ENCODE measurements at regions not wholly inside any gene's neighbourhood (a gene's known extent, or its start where the extent isn't known, plus 50 kb on each side); places are given as distances from the start of the nearest gene placed in this dataset.

DNA sequence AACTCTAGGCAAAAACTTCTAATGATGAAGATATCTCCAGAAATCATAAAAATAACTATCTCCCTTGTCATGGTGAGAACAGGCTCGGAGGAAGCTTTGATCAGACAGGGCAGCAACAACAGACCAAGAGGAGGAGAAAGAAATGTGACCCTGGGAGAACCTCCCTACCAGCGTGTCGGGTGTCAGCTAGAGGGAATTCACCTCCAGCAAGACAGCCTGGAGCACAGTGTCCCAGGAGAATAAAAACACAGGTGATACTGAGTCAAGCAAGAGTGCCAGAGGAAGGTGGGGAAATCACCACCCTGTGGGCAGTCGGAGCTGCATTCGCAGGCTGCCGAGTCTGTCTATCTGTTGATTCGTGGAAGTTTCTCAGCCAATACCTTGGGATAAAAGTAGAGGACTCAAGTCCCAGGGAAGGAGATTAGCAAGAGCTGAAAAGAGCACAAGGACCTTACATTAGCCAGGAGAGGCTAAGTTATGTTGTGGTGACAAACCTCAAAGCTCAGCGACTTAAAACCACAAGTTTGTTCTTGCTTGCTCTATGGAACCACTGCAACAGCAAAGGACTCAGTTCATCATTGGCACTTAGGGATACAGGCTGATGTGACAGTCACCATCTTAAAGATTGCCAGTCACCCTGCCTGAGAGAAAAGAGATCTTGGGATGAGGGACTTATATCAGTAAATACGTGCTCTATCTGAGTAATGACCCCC lies 598.3 kb downstream of the CCDC171 start:
- H3K27ac Mint-ChIP-seq: no peak overlapping the region
- H3K36me3 ChIP-seq: no peaks in the 10 kb centered on the region
- H3K9me3 ChIP-seq (ENCODE audit: low read depth): no peaks in the 10 kb centered on the region
- H3K27me3 ChIP-seq: peaks cover 32% of the 10 kb centered on the region
- no peaks in the 10 kb centered on the region for H3K36me3 Mint-ChIP-seq
- no peak overlapping the region for H3K9ac ChIP-seq
- H3K27me3 Mint-ChIP-seq (ENCODE audit: insufficient read depth, low read depth): peaks cover 16% of the 10 kb centered on the region
- peaks cover 22% of the 10 kb centered on the region for H3K4me1 ChIP-seq
- peaks cover 57% of the 10 kb centered on the region for H3K4me1 Mint-ChIP-seq
- H3K79me2 ChIP-seq (ENCODE audit: low read depth): no peaks in the 10 kb centered on the region
- H3F3A ChIP-seq (ENCODE audit: low read depth): peaks cover 5% of the 10 kb centered on the region
- H3K4me2 ChIP-seq: no peak overlapping the region
- H3K4me3 ChIP-seq: no peak overlapping the region
- H3K9me3 Mint-ChIP-seq: peaks cover 3% of the 10 kb centered on the region
- no peak overlapping the region for H2AFZ ChIP-seq (replicated peaks)
- DNase-seq (ENCODE audit: low spot score): no peak
- H3K4me3 Mint-ChIP-seq: no peak overlapping the region
- H4K20me1 ChIP-seq (ENCODE audit: low read depth): no peaks in the 10 kb centered on the region
- TF ChIP-seq, protein P1, sequence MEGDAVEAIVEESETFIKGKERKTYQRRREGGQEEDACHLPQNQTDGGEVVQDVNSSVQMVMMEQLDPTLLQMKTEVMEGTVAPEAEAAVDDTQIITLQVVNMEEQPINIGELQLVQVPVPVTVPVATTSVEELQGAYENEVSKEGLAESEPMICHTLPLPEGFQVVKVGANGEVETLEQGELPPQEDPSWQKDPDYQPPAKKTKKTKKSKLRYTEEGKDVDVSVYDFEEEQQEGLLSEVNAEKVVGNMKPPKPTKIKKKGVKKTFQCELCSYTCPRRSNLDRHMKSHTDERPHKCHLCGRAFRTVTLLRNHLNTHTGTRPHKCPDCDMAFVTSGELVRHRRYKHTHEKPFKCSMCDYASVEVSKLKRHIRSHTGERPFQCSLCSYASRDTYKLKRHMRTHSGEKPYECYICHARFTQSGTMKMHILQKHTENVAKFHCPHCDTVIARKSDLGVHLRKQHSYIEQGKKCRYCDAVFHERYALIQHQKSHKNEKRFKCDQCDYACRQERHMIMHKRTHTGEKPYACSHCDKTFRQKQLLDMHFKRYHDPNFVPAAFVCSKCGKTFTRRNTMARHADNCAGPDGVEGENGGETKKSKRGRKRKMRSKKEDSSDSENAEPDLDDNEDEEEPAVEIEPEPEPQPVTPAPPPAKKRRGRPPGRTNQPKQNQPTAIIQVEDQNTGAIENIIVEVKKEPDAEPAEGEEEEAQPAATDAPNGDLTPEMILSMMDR (IDR thresholded peaks at IDR 0.05): no peak
- TF ChIP-seq EZH2 (IDR thresholded peaks at IDR 0.05): no peak
- H3K27ac ChIP-seq: no peak overlapping the region

DNA sequence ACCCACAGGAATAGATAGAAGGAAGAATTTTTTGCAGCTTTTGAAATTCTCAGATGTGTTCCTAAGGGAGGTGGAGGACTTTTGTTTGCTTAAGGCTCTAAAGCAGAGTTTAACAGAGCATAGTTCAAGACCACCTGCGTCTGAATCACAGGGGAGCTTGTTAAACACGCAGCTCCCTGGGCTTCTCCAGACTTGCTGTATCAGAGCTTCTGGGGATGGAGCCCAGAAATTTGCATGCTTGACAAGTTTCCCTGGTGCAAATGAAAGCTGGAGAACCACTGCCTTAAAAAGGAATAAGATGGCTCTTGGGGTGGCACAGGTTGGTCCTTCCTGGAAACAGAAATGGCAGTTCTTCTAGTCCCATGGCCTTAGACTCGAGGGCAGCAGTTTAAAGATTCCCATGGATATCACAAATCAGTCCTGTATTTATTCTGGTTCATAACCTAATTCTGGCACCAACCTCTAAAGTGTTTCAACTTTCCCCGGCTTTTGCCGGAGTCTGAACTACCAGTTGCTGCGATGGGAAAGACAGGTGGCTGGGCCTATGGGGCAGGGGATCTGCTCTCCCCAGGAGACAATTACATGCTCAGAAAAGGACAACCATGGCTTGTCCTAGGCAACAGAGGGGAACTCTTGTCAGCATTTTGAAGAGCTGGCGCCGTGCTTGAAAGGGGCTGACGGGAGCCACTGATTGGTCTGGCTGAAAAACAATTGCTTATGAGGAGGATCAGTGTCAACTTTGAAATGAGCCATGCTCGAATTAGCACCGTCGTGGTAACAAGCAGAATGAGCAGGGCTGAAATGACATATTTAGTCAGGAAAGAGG lies 599.6 kb downstream of the CCDC171 start:
- Histone ChIP-seq H3K4me3 (no peak overlapping the region), H3K27ac (no peak overlapping the region), H3K9me3 (ENCODE audit: low read depth) (no peaks in the 10 kb centered on the region), H3K4me1 (peaks cover 17% of the 10 kb centered on the region), H2AFZ (replicated peaks) (no peak overlapping the region), H4K20me1 (ENCODE audit: low read depth) (no peaks in the 10 kb centered on the region), H3F3A (ENCODE audit: low read depth) (no peaks in the 10 kb centered on the region), H3K27me3 (peaks cover 32% of the 10 kb centered on the region), H3K9ac (no peak overlapping the region), H3K4me2 (no peak overlapping the region), H3K36me3 (no peaks in the 10 kb centered on the region), H3K79me2 (ENCODE audit: low read depth) (no peaks in the 10 kb centered on the region)
- Mint-ChIP-seq H3K27me3 (ENCODE audit: insufficient read depth, low read depth) (peaks cover 12% of the 10 kb centered on the region), H3K4me1 (peaks cover 58% of the 10 kb centered on the region), H3K36me3 (no peaks in the 10 kb centered on the region), H3K27ac (peak overlapping the region; percentile 30), H3K9me3 (peaks cover 3% of the 10 kb centered on the region), H3K4me3 (peak overlapping the region; percentile 15)
- DNase-seq (ENCODE audit: low spot score): peak; percentile 20
- TF ChIP-seq, protein P1 (IDR thresholded peaks at IDR 0.05): no peak
- TF ChIP-seq EZH2phosphoT487 (IDR thresholded peaks at IDR 0.05): no peak
- TF ChIP-seq EZH2 (IDR thresholded peaks at IDR 0.05): no peak

DNA sequence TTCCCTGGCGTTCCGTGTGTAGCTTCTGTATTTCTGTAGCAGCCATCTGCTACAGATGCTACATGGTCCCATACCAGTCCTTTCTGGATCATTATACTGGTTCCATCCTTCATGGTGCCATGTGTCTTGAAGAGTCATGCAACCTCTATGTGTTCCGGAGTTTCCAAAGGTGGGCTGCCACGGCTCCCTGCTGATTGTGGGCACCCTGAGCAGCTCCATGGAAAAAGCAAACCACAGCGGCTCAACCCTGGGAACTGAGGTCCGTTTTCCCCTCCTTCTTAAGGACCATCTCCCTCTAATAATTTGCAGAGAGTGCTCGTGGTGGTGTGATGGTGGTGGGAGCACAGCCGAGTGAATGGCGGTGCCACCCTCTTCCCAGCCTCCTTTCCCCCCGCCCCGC lies 600.4 kb downstream of the CCDC171 start:
- Histone ChIP-seq H3K27ac (no peak overlapping the region), H3K36me3 (no peaks in the 10 kb centered on the region), H3K9ac (no peak overlapping the region), H3F3A (ENCODE audit: low read depth) (no peaks in the 10 kb centered on the region), H3K4me2 (no peak overlapping the region), H4K20me1 (ENCODE audit: low read depth) (no peaks in the 10 kb centered on the region), H3K79me2 (ENCODE audit: low read depth) (no peaks in the 10 kb centered on the region), H3K4me3 (no peak overlapping the region), H3K9me3 (ENCODE audit: low read depth) (no peaks in the 10 kb centered on the region), H2AFZ (replicated peaks) (no peak overlapping the region), H3K27me3 (peaks cover 32% of the 10 kb centered on the region), H3K4me1 (peaks cover 17% of the 10 kb centered on the region)
- Mint-ChIP-seq H3K4me1 (peaks cover 58% of the 10 kb centered on the region), H3K27ac (peak overlapping the region; percentile 67), H3K36me3 (no peaks in the 10 kb centered on the region), H3K9me3 (peaks cover 3% of the 10 kb centered on the region), H3K4me3 (no peak overlapping the region), H3K27me3 (ENCODE audit: insufficient read depth, low read depth) (peaks cover 12% of the 10 kb centered on the region)
- TF ChIP-seq EZH2phosphoT487 (IDR thresholded peaks at IDR 0.05): no peak
- TF ChIP-seq EZH2 (IDR thresholded peaks at IDR 0.05): no peak
- TF ChIP-seq, protein P1 (IDR thresholded peaks at IDR 0.05): no peak
- no peak for DNase-seq (ENCODE audit: low spot score)
